WTC11 (cell line): ENCODE measurements at regions not wholly inside any gene's neighbourhood (a gene's known extent, or its start where the extent isn't known, plus 50 kb on each side); places are given as distances from the start of the nearest gene placed in this dataset.

Source experiments
- ATAC-seq: fragments of 200-7000 bp; cut with Tn5 transposase; 2 replicates; pipeline ENCODE4 v1.10.0; 2021; ENCODE audit warnings: mild to moderate bottlenecking, moderate library complexity
- CTCF ChIA-PET: fragments of 300-600 bp; sonication (Branson Sonifier 250); formaldehyde crosslinking; loops from one replicate; lab custom pipeline; 2021; ENCODE audit warnings: antibody characterized with exemption; lab: Charles Lee
- POLR2A ChIA-PET: fragments of 350-600 bp; sonication (Branson Sonifier 250); formaldehyde crosslinking; loops from one replicate; lab custom pipeline; 2021; ENCODE audit warnings: antibody characterized with exemption; lab: Charles Lee
- DNase-seq: peaks from one replicate; pipeline ENCODE4 v3.0.0; 2021; ENCODE audit warnings: low spot score
- H3K27ac Mint-ChIP-seq: 2 replicates; pipeline ENCODE4 v1.8.0; 2021; ENCODE audit warnings: mixed read lengths
- H3K27me3 Mint-ChIP-seq: 2 replicates; pipeline ENCODE4 v1.8.0; 2021; ENCODE audit warnings: low read depth, mild to moderate bottlenecking, moderate library complexity, mixed read lengths
- H3K36me3 Mint-ChIP-seq: 2 replicates; pipeline ENCODE4 v1.8.0; 2021; ENCODE audit warnings: mixed read lengths
- H3K4me1 Mint-ChIP-seq: 2 replicates; pipeline ENCODE4 v1.8.0; 2022; ENCODE audit warnings: mixed read lengths
- H3K4me3 Mint-ChIP-seq: 2 replicates; pipeline ENCODE4 v1.8.0; 2021; ENCODE audit warnings: mild to moderate bottlenecking, moderate library complexity, mixed read lengths
- H3K9me3 Mint-ChIP-seq: 2 replicates; pipeline ENCODE4 v1.8.0; 2021; ENCODE audit warnings: mixed read lengths
- ELF4 ChIP-seq: sonication (generic); formaldehyde crosslinking; IDR thresholded peaks from 2 replicates; pipeline ENCODE4 v1.8.1; 2022; ENCODE audit warnings: low read depth, mild to moderate bottlenecking, moderate library complexity, missing genetic modification reagents
- FOXK1 ChIP-seq: sonication (generic); formaldehyde crosslinking; IDR thresholded peaks from 2 replicates; pipeline ENCODE4 v1.8.0; 2022; ENCODE audit warnings: mild to moderate bottlenecking, moderate library complexity, missing genetic modification reagents
- GABPB1 ChIP-seq: sonication (generic); formaldehyde crosslinking; IDR thresholded peaks from 2 replicates; pipeline ENCODE4 v1.8.1; 2023; ENCODE audit warnings: mild to moderate bottlenecking, missing genetic modification reagents
- JAZF1 ChIP-seq: fragments of 250-450 bp; sonication (Bioruptor Pico); IDR thresholded peaks from 2 replicates; pipeline ENCODE4 v1.9.0; 2021; ENCODE audit warnings: moderate library complexity, mild to moderate bottlenecking, inconsistent platforms
- NR1H2 ChIP-seq: sonication (generic); formaldehyde crosslinking; IDR thresholded peaks from 2 replicates; pipeline ENCODE4 v1.9.0; 2021; ENCODE audit warnings: mild to moderate bottlenecking, moderate library complexity, missing genetic modification reagents
- NR2C2 ChIP-seq: sonication (generic); formaldehyde crosslinking; IDR thresholded peaks from 2 replicates; pipeline ENCODE4 v1.8.0; 2022; ENCODE audit warnings: mild to moderate bottlenecking, missing genetic modification reagents
- NR3C1 ChIP-seq: sonication (generic); formaldehyde crosslinking; conservative IDR thresholded peaks from 2 replicates; pipeline ENCODE4 v1.8.1; 2023; ENCODE audit warnings: low read depth, mild to moderate bottlenecking, missing genetic modification reagents
- OVOL2 ChIP-seq: fragments of 250-450 bp; sonication (Bioruptor Pico); IDR thresholded peaks from 2 replicates; pipeline ENCODE4 v1.9.0; 2021; ENCODE audit warnings: mild to moderate bottlenecking, borderline replicate concordance
- RELA ChIP-seq: sonication (generic); formaldehyde crosslinking; IDR thresholded peaks from 2 replicates; pipeline ENCODE4 v1.8.1; 2022; ENCODE audit warnings: missing genetic modification reagents, mild to moderate bottlenecking, borderline replicate concordance
- RORB ChIP-seq: fragments of 250-450 bp; sonication (Bioruptor Pico); IDR thresholded peaks from 2 replicates; pipeline ENCODE4 v1.9.0; 2021; ENCODE audit warnings: mild to moderate bottlenecking
- TEAD1 ChIP-seq: sonication (generic); formaldehyde crosslinking; IDR thresholded peaks from 2 replicates; pipeline ENCODE4 v1.8.0; 2022; ENCODE audit warnings: mild to moderate bottlenecking, missing genetic modification reagents
- ZBTB21 ChIP-seq: sonication (generic); formaldehyde crosslinking; IDR thresholded peaks from 2 replicates; pipeline ENCODE4 v1.8.1; 2023; ENCODE audit warnings: mild to moderate bottlenecking, missing genetic modification reagents, borderline replicate concordance
- ZNF317 ChIP-seq: sonication (generic); formaldehyde crosslinking; IDR thresholded peaks from 2 replicates; pipeline ENCODE4 v1.8.1; 2023; ENCODE audit warnings: low read depth, mild to moderate bottlenecking, moderate library complexity, missing genetic modification reagents, borderline replicate concordance
- ZNF396 ChIP-seq: fragments of 250-450 bp; sonication (Bioruptor Pico); IDR thresholded peaks from 2 replicates; pipeline ENCODE4 v1.8.0; 2021; ENCODE audit warnings: mild to moderate bottlenecking, moderate library complexity, borderline replicate concordance
- TF ChIP-seq, protein P1 (sequence below): sonication (generic); formaldehyde crosslinking; IDR thresholded peaks from 2 replicates; pipeline ENCODE4 v1.8.1; 2022; ENCODE audit warnings: low read depth, mild to moderate bottlenecking, moderate library complexity, missing genetic modification reagents, borderline replicate concordance
- TF ChIP-seq, protein P2 (sequence below): fragments of 250-450 bp; sonication (Bioruptor Pico); IDR thresholded peaks from 2 replicates; pipeline ENCODE4 v1.9.0; 2021; ENCODE audit warnings: mild to moderate bottlenecking, borderline replicate concordance
- TF ChIP-seq, protein P3 (sequence below): sonication (generic); formaldehyde crosslinking; IDR thresholded peaks from 2 replicates; pipeline ENCODE4 v1.8.0; 2022; ENCODE audit warnings: mild to moderate bottlenecking, missing genetic modification reagents
- TF ChIP-seq, protein P4 (sequence below): sonication (generic); formaldehyde crosslinking; IDR thresholded peaks from 2 replicates; pipeline ENCODE4 v1.8.1; 2023; ENCODE audit warnings: mild to moderate bottlenecking, missing genetic modification reagents, moderate library complexity
- TF ChIP-seq, protein P5 (sequence below): sonication (generic); formaldehyde crosslinking; IDR thresholded peaks from 2 replicates; pipeline ENCODE4 v1.8.0; 2022; ENCODE audit warnings: mild to moderate bottlenecking, missing genetic modification reagents
- TF ChIP-seq, protein P6 (sequence below): sonication (generic); formaldehyde crosslinking; IDR thresholded peaks from 2 replicates; pipeline ENCODE4 v1.8.1; 2023; ENCODE audit warnings: mild to moderate bottlenecking, missing genetic modification reagents
- TF ChIP-seq, protein P7 (sequence below): fragments of 250-450 bp; sonication (Bioruptor Pico); IDR thresholded peaks from 2 replicates; pipeline ENCODE4 v2.1.2; 2022; ENCODE audit warnings: mild to moderate bottlenecking, moderate library complexity

DNA sequence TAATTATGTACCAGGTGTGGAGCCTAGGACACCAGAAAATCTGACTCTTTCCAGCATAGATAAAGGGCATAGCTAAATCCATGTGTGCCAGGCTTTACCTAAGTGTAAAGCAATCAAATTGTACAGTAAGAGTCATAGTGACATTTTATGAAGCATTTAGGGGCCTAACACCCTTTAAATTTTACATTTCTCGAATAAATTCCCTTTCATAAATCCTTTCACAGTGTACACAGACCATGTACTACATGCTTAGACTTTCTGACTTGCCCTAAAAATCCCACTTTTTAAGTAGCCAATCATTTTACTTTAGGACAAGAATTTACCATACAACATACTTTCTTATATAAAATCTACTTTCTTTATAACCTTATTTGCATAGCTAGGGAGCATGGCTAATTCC lies 727.6 kb upstream of the LUZP2 start (continued):
- TF ChIP-seq GABPB1 (CRISPR knock-in tag) (no peak), ZBTB21 (no peak)

DNA sequence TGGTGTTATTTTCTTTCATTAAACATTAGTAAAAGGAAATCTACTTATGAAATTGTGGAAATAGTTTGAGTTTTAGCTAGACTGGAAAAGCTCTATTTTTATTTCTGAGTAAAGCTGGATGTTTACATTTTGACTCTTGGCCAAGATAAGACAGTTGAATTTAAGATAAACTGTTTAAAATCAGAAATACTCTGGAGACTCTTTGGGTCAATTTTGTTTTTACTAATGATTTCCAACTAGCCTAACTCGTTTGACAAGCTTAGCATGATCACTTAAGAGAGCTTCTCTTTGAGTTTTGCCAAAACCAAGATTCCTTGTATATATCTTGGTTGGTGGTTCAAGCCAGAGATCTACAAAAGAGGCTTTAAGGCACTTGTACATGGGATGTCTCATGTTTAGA lies 724.8 kb upstream of the LUZP2 start:
- no peak for TF ChIP-seq ZNF396
- no peak for TF ChIP-seq RELA
- no peak for TF ChIP-seq TEAD1 (CRISPR knock-in tag)
- TF ChIP-seq NR3C1 (CRISPR knock-in tag): no peak
- TF ChIP-seq JAZF1: no peak
- TF ChIP-seq, protein P1, sequence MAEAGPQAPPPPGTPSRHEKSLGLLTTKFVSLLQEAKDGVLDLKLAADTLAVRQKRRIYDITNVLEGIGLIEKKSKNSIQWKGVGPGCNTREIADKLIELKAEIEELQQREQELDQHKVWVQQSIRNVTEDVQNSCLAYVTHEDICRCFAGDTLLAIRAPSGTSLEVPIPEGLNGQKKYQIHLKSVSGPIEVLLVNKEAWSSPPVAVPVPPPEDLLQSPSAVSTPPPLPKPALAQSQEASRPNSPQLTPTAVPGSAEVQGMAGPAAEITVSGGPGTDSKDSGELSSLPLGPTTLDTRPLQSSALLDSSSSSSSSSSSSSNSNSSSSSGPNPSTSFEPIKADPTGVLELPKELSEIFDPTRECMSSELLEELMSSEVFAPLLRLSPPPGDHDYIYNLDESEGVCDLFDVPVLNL (CRISPR knock-in tag): no peak
- TF ChIP-seq OVOL2 (CRISPR knock-in tag): no peak
- TF ChIP-seq, protein P2, sequence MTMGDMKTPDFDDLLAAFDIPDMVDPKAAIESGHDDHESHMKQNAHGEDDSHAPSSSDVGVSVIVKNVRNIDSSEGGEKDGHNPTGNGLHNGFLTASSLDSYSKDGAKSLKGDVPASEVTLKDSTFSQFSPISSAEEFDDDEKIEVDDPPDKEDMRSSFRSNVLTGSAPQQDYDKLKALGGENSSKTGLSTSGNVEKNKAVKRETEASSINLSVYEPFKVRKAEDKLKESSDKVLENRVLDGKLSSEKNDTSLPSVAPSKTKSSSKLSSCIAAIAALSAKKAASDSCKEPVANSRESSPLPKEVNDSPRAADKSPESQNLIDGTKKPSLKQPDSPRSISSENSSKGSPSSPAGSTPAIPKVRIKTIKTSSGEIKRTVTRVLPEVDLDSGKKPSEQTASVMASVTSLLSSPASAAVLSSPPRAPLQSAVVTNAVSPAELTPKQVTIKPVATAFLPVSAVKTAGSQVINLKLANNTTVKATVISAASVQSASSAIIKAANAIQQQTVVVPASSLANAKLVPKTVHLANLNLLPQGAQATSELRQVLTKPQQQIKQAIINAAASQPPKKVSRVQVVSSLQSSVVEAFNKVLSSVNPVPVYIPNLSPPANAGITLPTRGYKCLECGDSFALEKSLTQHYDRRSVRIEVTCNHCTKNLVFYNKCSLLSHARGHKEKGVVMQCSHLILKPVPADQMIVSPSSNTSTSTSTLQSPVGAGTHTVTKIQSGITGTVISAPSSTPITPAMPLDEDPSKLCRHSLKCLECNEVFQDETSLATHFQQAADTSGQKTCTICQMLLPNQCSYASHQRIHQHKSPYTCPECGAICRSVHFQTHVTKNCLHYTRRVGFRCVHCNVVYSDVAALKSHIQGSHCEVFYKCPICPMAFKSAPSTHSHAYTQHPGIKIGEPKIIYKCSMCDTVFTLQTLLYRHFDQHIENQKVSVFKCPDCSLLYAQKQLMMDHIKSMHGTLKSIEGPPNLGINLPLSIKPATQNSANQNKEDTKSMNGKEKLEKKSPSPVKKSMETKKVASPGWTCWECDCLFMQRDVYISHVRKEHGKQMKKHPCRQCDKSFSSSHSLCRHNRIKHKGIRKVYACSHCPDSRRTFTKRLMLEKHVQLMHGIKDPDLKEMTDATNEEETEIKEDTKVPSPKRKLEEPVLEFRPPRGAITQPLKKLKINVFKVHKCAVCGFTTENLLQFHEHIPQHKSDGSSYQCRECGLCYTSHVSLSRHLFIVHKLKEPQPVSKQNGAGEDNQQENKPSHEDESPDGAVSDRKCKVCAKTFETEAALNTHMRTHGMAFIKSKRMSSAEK (CRISPR knock-in tag): no peak
- TF ChIP-seq, protein P3, sequence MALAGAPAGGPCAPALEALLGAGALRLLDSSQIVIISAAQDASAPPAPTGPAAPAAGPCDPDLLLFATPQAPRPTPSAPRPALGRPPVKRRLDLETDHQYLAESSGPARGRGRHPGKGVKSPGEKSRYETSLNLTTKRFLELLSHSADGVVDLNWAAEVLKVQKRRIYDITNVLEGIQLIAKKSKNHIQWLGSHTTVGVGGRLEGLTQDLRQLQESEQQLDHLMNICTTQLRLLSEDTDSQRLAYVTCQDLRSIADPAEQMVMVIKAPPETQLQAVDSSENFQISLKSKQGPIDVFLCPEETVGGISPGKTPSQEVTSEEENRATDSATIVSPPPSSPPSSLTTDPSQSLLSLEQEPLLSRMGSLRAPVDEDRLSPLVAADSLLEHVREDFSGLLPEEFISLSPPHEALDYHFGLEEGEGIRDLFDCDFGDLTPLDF (CRISPR knock-in tag): no peak
- TF ChIP-seq, protein P4, sequence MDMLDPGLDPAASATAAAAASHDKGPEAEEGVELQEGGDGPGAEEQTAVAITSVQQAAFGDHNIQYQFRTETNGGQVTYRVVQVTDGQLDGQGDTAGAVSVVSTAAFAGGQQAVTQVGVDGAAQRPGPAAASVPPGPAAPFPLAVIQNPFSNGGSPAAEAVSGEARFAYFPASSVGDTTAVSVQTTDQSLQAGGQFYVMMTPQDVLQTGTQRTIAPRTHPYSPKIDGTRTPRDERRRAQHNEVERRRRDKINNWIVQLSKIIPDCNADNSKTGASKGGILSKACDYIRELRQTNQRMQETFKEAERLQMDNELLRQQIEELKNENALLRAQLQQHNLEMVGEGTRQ (CRISPR knock-in tag): no peak
- no peak for TF ChIP-seq ELF4
- no peak for TF ChIP-seq GABPB1 (CRISPR knock-in tag)
- no peak overlapping the region for H3K27ac Mint-ChIP-seq
- ATAC-seq (no peak), DNase-seq (no peak)
- no peaks in the 10 kb centered on the region for H3K4me1 Mint-ChIP-seq
- CTCF ChIA-PET: no interaction called here
- peaks cover 41% of the 10 kb centered on the region for H3K36me3 Mint-ChIP-seq
- H3K4me3 Mint-ChIP-seq: no peak overlapping the region
- H3K9me3 Mint-ChIP-seq: peaks cover 56% of the 10 kb centered on the region
- POLR2A ChIA-PET: no interaction called here
- no peaks in the 10 kb centered on the region for H3K27me3 Mint-ChIP-seq

DNA sequence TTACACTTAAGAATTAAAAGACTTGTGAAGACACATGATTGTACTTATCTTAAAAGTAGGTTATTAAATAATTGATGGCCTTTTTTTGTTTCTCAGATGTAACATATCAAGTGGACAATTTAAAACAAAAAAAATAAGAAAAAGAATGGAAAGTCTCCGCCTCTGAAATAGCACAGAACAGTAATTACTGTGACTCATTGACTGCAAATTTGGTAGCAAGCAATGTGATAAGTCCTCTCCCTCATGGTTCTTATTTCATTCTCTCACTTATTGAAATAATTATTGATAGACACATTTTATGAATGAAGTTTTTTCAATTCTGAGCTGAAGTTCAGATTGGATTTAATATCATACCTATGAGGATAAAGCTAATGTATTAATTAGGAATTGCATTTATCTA lies 717.9 kb upstream of the LUZP2 start:
- H3K36me3 Mint-ChIP-seq: peaks cover 5% of the 10 kb centered on the region
- H3K4me1 Mint-ChIP-seq: 0 out of 2 replicates have a peak, but pooled peaks cover 3% of the 10 kb centered on the region
- DNase-seq (no peak), ATAC-seq (no peak)
- POLR2A ChIA-PET: interaction anchor here (0.5 kb wide), 1 partner anchor 143 kb away, joined by 3 read pairs; no protein-coding TSS in a partner anchor
- CTCF ChIA-PET: no interaction called here
- peaks cover 15% of the 10 kb centered on the region for H3K9me3 Mint-ChIP-seq
- no peak overlapping the region for H3K27ac Mint-ChIP-seq
- H3K27me3 Mint-ChIP-seq: no peaks in the 10 kb centered on the region
- H3K4me3 Mint-ChIP-seq: no peak overlapping the region
- TF ChIP-seq ZNF317 (CRISPR knock-in tag): no peak
- TF ChIP-seq, protein P5, sequence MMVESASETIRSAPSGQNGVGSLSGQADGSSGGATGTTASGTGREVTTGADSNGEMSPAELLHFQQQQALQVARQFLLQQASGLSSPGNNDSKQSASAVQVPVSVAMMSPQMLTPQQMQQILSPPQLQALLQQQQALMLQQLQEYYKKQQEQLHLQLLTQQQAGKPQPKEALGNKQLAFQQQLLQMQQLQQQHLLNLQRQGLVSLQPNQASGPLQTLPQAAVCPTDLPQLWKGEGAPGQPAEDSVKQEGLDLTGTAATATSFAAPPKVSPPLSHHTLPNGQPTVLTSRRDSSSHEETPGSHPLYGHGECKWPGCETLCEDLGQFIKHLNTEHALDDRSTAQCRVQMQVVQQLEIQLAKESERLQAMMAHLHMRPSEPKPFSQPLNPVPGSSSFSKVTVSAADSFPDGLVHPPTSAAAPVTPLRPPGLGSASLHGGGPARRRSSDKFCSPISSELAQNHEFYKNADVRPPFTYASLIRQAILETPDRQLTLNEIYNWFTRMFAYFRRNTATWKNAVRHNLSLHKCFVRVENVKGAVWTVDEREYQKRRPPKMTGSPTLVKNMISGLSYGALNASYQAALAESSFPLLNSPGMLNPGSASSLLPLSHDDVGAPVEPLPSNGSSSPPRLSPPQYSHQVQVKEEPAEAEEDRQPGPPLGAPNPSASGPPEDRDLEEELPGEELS: no peak
- TF ChIP-seq, protein P6, sequence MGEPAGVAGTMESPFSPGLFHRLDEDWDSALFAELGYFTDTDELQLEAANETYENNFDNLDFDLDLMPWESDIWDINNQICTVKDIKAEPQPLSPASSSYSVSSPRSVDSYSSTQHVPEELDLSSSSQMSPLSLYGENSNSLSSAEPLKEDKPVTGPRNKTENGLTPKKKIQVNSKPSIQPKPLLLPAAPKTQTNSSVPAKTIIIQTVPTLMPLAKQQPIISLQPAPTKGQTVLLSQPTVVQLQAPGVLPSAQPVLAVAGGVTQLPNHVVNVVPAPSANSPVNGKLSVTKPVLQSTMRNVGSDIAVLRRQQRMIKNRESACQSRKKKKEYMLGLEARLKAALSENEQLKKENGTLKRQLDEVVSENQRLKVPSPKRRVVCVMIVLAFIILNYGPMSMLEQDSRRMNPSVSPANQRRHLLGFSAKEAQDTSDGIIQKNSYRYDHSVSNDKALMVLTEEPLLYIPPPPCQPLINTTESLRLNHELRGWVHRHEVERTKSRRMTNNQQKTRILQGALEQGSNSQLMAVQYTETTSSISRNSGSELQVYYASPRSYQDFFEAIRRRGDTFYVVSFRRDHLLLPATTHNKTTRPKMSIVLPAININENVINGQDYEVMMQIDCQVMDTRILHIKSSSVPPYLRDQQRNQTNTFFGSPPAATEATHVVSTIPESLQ (CRISPR knock-in tag): no peak
- TF ChIP-seq JAZF1: no peak
- TF ChIP-seq NR1H2 (CRISPR knock-in tag): no peak
- TF ChIP-seq RORB (CRISPR knock-in tag): no peak
- TF ChIP-seq NR2C2: no peak
- TF ChIP-seq, protein P7, sequence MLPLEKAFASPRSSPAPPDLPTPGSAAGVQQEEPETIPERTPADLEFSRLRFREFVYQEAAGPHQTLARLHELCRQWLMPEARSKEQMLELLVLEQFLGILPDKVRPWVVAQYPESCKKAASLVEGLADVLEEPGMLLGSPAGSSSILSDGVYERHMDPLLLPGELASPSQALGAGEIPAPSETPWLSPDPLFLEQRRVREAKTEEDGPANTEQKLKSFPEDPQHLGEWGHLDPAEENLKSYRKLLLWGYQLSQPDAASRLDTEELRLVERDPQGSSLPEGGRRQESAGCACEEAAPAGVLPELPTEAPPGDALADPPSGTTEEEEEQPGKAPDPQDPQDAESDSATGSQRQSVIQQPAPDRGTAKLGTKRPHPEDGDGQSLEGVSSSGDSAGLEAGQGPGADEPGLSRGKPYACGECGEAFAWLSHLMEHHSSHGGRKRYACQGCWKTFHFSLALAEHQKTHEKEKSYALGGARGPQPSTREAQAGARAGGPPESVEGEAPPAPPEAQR (CRISPR knock-in tag): no peak
- TF ChIP-seq FOXK1: no peak
